Activated B cell treated with CpG ODN at 0.5 μM for 24 hours (primary cell): ENCODE measurements at regions not wholly inside any gene's neighbourhood (a gene's known extent, or its start where the extent isn't known, plus 50 kb on each side); places are given as distances from the start of the nearest gene placed in this dataset.

Experiments
- ATAC-seq: fragments of 200-7000 bp; cut with Tn5 transposase; one replicate; pipeline ENCODE4 v1.10.0; 2021; ENCODE audit warnings: low read depth, mild to moderate bottlenecking, moderate library complexity
- CTCF ChIA-PET: fragments of 350-600 bp; sonication (Branson Sonifier 250); formaldehyde crosslinking; loops from one replicate; lab custom pipeline; 2021; ENCODE audit warnings: antibody characterized with exemption; lab: Charles Lee
- POLR2A ChIA-PET: fragments of 350-600 bp; sonication (Branson Sonifier 250); formaldehyde crosslinking; loops from one replicate; lab custom pipeline; 2021; ENCODE audit warnings: antibody characterized with exemption; lab: Charles Lee
- DNase-seq: peaks from one replicate; pipeline ENCODE4 v3.0.0; 2022
- H3K27ac Mint-ChIP-seq: one replicate; pipeline ENCODE4 v1.8.0; 2020; ENCODE audit warnings: mixed read lengths
- H3K27me3 Mint-ChIP-seq: one replicate; pipeline ENCODE4 v1.8.0; 2021; ENCODE audit warnings: mixed read lengths
- H3K36me3 Mint-ChIP-seq: one replicate; pipeline ENCODE4 v1.8.0; 2021; ENCODE audit warnings: low read depth, mixed read lengths
- H3K4me1 Mint-ChIP-seq: one replicate; pipeline ENCODE4 v1.8.0; 2021; ENCODE audit warnings: mixed read lengths
- H3K4me3 Mint-ChIP-seq: one replicate; pipeline ENCODE4 v1.8.0; 2020; ENCODE audit warnings: mild to moderate bottlenecking, mixed read lengths
- H3K9me3 Mint-ChIP-seq: one replicate; pipeline ENCODE4 v1.8.0; 2020; ENCODE audit warnings: mixed read lengths
- intact Hi-C: fragments of 100-400 bp; cut with micrococcal nuclease; formaldehyde crosslinking; loops from one replicate; pipeline ENCODE4 v1.15.1; 2024
- TF ChIP-seq, protein P1 (sequence below): fragments of 200-600 bp; IDR thresholded peaks from one replicate; pipeline ENCODE4 v1.8.0; 2022; ENCODE audit warnings: antibody characterized with exemption, mild to moderate bottlenecking

DNA sequence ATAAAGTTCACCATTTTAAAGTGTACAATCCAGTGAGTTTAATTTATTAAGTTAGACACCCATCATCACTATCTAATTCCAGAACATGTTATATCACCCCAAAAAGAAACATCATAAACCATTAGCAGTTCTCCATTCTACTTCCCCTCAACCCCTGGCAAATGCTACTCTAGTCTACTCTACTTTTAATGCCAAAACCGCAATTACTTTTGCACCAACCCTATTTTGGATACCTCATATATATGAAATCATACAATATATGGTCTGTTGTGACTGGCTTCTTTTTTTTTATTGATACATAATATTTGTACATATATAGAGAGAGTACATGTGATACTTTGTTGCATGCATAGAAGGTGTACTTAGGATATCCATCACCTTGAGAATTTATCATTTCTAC, 190.5 kb upstream of the RARB start:
- ChIA-PET POLR2A (no interaction called here), CTCF (no interaction called here)
- intact Hi-C loops: no loop called here
- TF ChIP-seq, protein P1, sequence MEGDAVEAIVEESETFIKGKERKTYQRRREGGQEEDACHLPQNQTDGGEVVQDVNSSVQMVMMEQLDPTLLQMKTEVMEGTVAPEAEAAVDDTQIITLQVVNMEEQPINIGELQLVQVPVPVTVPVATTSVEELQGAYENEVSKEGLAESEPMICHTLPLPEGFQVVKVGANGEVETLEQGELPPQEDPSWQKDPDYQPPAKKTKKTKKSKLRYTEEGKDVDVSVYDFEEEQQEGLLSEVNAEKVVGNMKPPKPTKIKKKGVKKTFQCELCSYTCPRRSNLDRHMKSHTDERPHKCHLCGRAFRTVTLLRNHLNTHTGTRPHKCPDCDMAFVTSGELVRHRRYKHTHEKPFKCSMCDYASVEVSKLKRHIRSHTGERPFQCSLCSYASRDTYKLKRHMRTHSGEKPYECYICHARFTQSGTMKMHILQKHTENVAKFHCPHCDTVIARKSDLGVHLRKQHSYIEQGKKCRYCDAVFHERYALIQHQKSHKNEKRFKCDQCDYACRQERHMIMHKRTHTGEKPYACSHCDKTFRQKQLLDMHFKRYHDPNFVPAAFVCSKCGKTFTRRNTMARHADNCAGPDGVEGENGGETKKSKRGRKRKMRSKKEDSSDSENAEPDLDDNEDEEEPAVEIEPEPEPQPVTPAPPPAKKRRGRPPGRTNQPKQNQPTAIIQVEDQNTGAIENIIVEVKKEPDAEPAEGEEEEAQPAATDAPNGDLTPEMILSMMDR: no peak
- ATAC-seq: no peak
- Mint-ChIP-seq H3K27me3 (no peaks in the 10 kb centered on the region), H3K4me3 (no peak overlapping the region), H3K27ac (no peak overlapping the region), H3K9me3 (peaks cover 6% of the 10 kb centered on the region), H3K36me3 (no peaks in the 10 kb centered on the region), H3K4me1 (no peaks in the 10 kb centered on the region)
- no peak for DNase-seq

DNA sequence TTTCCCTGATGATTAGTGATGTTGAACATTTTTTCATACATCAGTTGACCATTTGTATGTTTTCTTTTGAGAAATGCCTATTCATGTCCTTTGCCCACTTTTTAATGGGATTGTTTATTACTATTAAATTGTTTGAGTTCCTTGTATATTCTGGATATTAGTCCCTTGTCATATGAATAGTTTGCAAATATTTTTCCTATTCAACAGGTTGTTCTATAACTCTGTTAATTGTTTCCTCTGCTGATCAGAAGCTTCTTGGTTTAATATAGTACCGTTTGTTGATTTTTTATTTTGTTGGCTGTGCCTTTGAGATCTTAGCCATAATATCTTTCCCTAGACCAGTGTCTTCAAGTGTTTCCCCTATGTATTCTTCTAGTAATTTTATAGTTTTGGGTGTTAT, 189.0 kb upstream of the RARB start:
- H3K4me1 Mint-ChIP-seq: no peaks in the 10 kb centered on the region
- CTCF ChIA-PET: no interaction called here
- H3K36me3 Mint-ChIP-seq: no peaks in the 10 kb centered on the region
- POLR2A ChIA-PET: no interaction called here
- TF ChIP-seq, protein P1: no peak
- ATAC-seq (no peak), DNase-seq (no peak)
- intact Hi-C loops: no loop called here
- H3K9me3 Mint-ChIP-seq: peaks cover 13% of the 10 kb centered on the region
- H3K27ac Mint-ChIP-seq: no peak overlapping the region
- H3K27me3 Mint-ChIP-seq: no peaks in the 10 kb centered on the region
- H3K4me3 Mint-ChIP-seq: no peak overlapping the region

GRCh38 chr3:25246913-25247312, 181.2 kb upstream of the RARB start:
- no peaks in the 10 kb centered on the region for H3K36me3 Mint-ChIP-seq
- H3K27ac Mint-ChIP-seq: no peak overlapping the region
- ATAC-seq (no peak), DNase-seq (no peak)
- no peaks in the 10 kb centered on the region for H3K4me1 Mint-ChIP-seq
- intact Hi-C loops: no loop called here
- H3K9me3 Mint-ChIP-seq: peaks cover 18% of the 10 kb centered on the region
- ChIA-PET CTCF (no interaction called here), POLR2A (no interaction called here)
- no peak overlapping the region for H3K4me3 Mint-ChIP-seq
- no peaks in the 10 kb centered on the region for H3K27me3 Mint-ChIP-seq
- TF ChIP-seq, protein P1: no peak

DNA sequence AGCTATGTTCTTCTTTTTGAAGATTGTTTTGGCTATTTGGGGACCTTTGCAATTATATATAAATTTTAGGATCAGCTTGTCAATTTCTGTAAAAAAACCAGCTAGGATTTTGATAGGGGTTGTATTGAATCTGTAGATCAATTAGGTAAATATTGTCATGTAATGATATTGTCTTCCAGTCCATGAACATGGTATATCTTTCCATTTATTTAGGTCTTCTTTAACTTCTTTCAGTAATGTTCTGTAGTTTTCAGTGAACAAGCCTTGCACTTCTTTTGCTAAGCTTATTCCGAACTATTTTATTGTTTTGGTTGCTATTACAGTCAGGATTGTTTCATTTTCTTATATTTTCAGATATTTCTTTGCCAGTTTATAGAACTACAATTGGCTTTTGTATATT, 175.8 kb upstream of the RARB start:
- ChIA-PET CTCF (no interaction called here), POLR2A (no interaction called here)
- intact Hi-C loops: no loop called here
- Mint-ChIP-seq H3K27ac (no peak overlapping the region), H3K27me3 (no peaks in the 10 kb centered on the region), H3K4me3 (no peak overlapping the region), H3K9me3 (peaks cover 10% of the 10 kb centered on the region), H3K36me3 (no peaks in the 10 kb centered on the region), H3K4me1 (no peaks in the 10 kb centered on the region)
- ATAC-seq (no peak), DNase-seq (no peak)
- TF ChIP-seq, protein P1: no peak

GRCh38 chr3:25257026-25257425, 171.0 kb upstream of the RARB start:
- ATAC-seq (no peak), DNase-seq (no peak)
- Mint-ChIP-seq H3K9me3 (peaks cover 2% of the 10 kb centered on the region), H3K4me3 (no peak overlapping the region), H3K36me3 (no peaks in the 10 kb centered on the region), H3K27ac (no peak overlapping the region), H3K27me3 (no peaks in the 10 kb centered on the region), H3K4me1 (no peaks in the 10 kb centered on the region)
- intact Hi-C loops: no loop called here
- ChIA-PET CTCF (no interaction called here), POLR2A (no interaction called here)
- TF ChIP-seq, protein P1: no peak
